ENCODE measurements at regions not wholly inside any gene's neighbourhood (a gene's known extent, or its start where the extent isn't known, plus 50 kb on each side); places are given as distances from the start of the nearest gene placed in this dataset.
A peak's percentile ranks its signal among the peaks of the same experiment; 100 is the strongest.

GRCh38 chr16:85360323-85361277 is 248.3 kb upstream of the CIBAR2 start:
- DNase-seq (ENCODE audit: low read depth), result no peak

- DNase-seq (ENCODE audit: low read depth), result no peak
Measured at GRCh38 chr16:85361441-85362118, 249.3 kb upstream of the CIBAR2 start.

- DNase-seq (ENCODE audit: low read depth), result no peak
Measured at GRCh38 chr16:85362443-85362842, 250.2 kb upstream of the CIBAR2 start.

- DNase-seq (ENCODE audit: low read depth), result no peak
Measured at GRCh38 chr16:85363427-85363826, 249.7 kb upstream of the GSE1 start.

GRCh38 chr16:85363881-85364280 is 249.2 kb upstream of the GSE1 start:
- no peak for DNase-seq (ENCODE audit: low read depth)

GRCh38 chr16:85364323-85365040 is 248.6 kb upstream of the GSE1 start:
- DNase-seq (ENCODE audit: low read depth), result no peak

GRCh38 chr16:85365120-85365519 is 248.0 kb upstream of the GSE1 start:
- no peak for DNase-seq (ENCODE audit: low read depth)

- no peak for DNase-seq (ENCODE audit: low read depth)
Measured at GRCh38 chr16:85366031-85366763, 246.9 kb upstream of the GSE1 start.

GRCh38 chr16:85367485-85367884 is 245.6 kb upstream of the GSE1 start:
- no peak for DNase-seq (ENCODE audit: low read depth)

GRCh38 chr16:85369060-85369459 is 244.1 kb upstream of the GSE1 start:
- DNase-seq (ENCODE audit: low read depth), result no peak

- no peak for DNase-seq (ENCODE audit: low read depth)
Measured at GRCh38 chr16:85369741-85370528, 243.2 kb upstream of the GSE1 start.

GRCh38 chr16:85370543-85370880 is 242.6 kb upstream of the GSE1 start:
- no peak for DNase-seq (ENCODE audit: low read depth)

GRCh38 chr16:85370881-85371651 is 242.1 kb upstream of the GSE1 start:
- DNase-seq (ENCODE audit: low read depth), result peak; percentile 83

- DNase-seq (ENCODE audit: low read depth), result no peak
Measured at GRCh38 chr16:85371948-85372347, 241.2 kb upstream of the GSE1 start.

- DNase-seq (ENCODE audit: low read depth), result no peak
Measured at GRCh38 chr16:85372627-85373372, 240.3 kb upstream of the GSE1 start.

GRCh38 chr16:85373741-85374570 is 239.2 kb upstream of the GSE1 start:
- DNase-seq (ENCODE audit: low read depth), result no peak

GRCh38 chr16:85374571-85374872 is 238.6 kb upstream of the GSE1 start:
- DNase-seq (ENCODE audit: low read depth), result no peak

GRCh38 chr16:85375282-85375681 is 237.8 kb upstream of the GSE1 start:
- no peak for DNase-seq (ENCODE audit: low read depth)
